Esophagus squamous epithelium (tissue), 5 donors: ENCODE measurements at regions not wholly inside any gene's neighbourhood (a gene's known extent, or its start where the extent isn't known, plus 50 kb on each side); places are given as distances from the start of the nearest gene placed in this dataset.

Experiments
- DNase-seq: peaks from one replicate; lab custom pipeline; 2025; lab: John Stamatoyannopoulos, UW
- H3K27ac ChIP-seq, 4 donors: fragments of 200-600 bp; sonication (generic); one replicate each; pipeline ENCODE4 v1.5.1; 2016 to 2019; ENCODE audit warnings: mild to moderate bottlenecking in 1 of 4
- H3K27me3 ChIP-seq, 4 donors: fragments of 200-600 bp; sonication (generic); 1 replicate in 3 of 4; 2 replicates in 1 of 4; pipeline versions ENCODE4 v1.5.1 to v1.6.0; 2017 to 2021; ENCODE audit warnings: antibody characterized with exemption in 1 of 4
- H3K36me3 ChIP-seq, 3 donors: fragments of 200-600 bp; sonication (generic); one replicate each; pipeline ENCODE4 v1.5.1; 2016 to 2019
- H3K4me1 ChIP-seq, 3 donors: fragments of 200-600 bp; sonication (generic); one replicate each; pipeline ENCODE4 v1.5.1; 2017 to 2019
- H3K4me3 ChIP-seq, 4 donors: fragments of 200-600 bp; sonication (generic); 1 replicate in 3 of 4; 2 replicates in 1 of 4; pipeline ENCODE4 v1.5.1; 2016 to 2019; ENCODE audit warnings: mild to moderate bottlenecking in 2 of 4, moderate library complexity in 1 of 4
- H3K9me3 ChIP-seq, 3 donors: fragments of 200-600 bp; sonication (generic); one replicate each; pipeline ENCODE4 v1.5.1; 2016 to 2019
- CTCF ChIP-seq, 6 experiments: fragments of 450-650 bp in 4 of 6; fragments of 200-600 bp in 2 of 6; sonication (generic) in 2 of 6; IDR thresholded peaks; one replicate each; pipeline ENCODE4 v1.5.1; 2016 to 2019; ENCODE audit warnings: antibody characterized with exemption in 6 of 6, mild to moderate bottlenecking in 4 of 6, moderate library complexity in 4 of 6
- POLR2A ChIP-seq, 4 donors: fragments of 450-650 bp; IDR thresholded peaks; one replicate each; pipeline ENCODE4 v1.6.1; 2017; ENCODE audit warnings: antibody characterized with exemption in 4 of 4, mild to moderate bottlenecking in 4 of 4, moderate library complexity in 3 of 4
- WGBS, 2 donors: methylation state at CpG; one replicate each; pipeline ENCODE4 v1.1.5; 2018; 5-methylcytosine and 5-hydroxymethylcytosine counted together
- intact Hi-C: fragments of 100-400 bp; cut with DNase I; formaldehyde crosslinking; loops from one replicate; pipeline ENCODE4 v1.15.0; 2022
- donor health status: DM: yes; HTN: yes; CAD: no.

GRCh38 chr13:111936267-111936925, 130.6 kb upstream of the SOX1 start:
- TF ChIP-seq POLR2A (IDR thresholded peaks at IDR 0.05) (no peak), CTCF (IDR thresholded peaks at IDR 0.05) (no peak)
- WGBS, 2 donors, result 71 to 79% methylated on average over 1 to 3 of the region's 3 CpGs

GRCh38 chr13:111937777-111938311, 129.1 kb upstream of the SOX1 start:
- Histone ChIP-seq H3K4me1 (peaks cover 7 to 35% (median 17%) of the 10 kb centered on the region in 3 donors), H3K9me3 (no peaks in the 10 kb centered on the region), H3K36me3 (no peaks in the 10 kb centered on the region), H3K27me3 (peaks cover 0 to 7% (median 0%) of the 10 kb centered on the region in 4 donors), H3K27ac (peak overlapping the region in 2 of 4 donors; percentile 48 to 52), H3K4me3 (peak overlapping the region in 1 of 4 donors; percentile 10)
- 0% methylated on average over 1 to 3 of the region's 9 CpGs for WGBS, 2 donors
- intact Hi-C loops, result no loop called here
- no peak for DNase-seq
- TF ChIP-seq CTCF (IDR thresholded peaks at IDR 0.05) (no peak), POLR2A (IDR thresholded peaks at IDR 0.05) (no peak)

More at GRCh38 chr13:111936267-111936925, 130.6 kb upstream of the SOX1 start:
- no peak for DNase-seq
- peaks cover 0 to 10% (median 7%) of the 10 kb centered on the region in 3 donors for H3K9me3 ChIP-seq
- intact Hi-C loops, result no loop called here
- peaks cover 7 to 35% (median 17%) of the 10 kb centered on the region in 3 donors for H3K4me1 ChIP-seq
- no peaks in the 10 kb centered on the region for H3K36me3 ChIP-seq
- no peak overlapping the region for H3K4me3 ChIP-seq
- no peak overlapping the region for H3K27ac ChIP-seq
- H3K27me3 ChIP-seq, result peaks cover 0 to 7% (median 0%) of the 10 kb centered on the region in 4 donors

DNA sequence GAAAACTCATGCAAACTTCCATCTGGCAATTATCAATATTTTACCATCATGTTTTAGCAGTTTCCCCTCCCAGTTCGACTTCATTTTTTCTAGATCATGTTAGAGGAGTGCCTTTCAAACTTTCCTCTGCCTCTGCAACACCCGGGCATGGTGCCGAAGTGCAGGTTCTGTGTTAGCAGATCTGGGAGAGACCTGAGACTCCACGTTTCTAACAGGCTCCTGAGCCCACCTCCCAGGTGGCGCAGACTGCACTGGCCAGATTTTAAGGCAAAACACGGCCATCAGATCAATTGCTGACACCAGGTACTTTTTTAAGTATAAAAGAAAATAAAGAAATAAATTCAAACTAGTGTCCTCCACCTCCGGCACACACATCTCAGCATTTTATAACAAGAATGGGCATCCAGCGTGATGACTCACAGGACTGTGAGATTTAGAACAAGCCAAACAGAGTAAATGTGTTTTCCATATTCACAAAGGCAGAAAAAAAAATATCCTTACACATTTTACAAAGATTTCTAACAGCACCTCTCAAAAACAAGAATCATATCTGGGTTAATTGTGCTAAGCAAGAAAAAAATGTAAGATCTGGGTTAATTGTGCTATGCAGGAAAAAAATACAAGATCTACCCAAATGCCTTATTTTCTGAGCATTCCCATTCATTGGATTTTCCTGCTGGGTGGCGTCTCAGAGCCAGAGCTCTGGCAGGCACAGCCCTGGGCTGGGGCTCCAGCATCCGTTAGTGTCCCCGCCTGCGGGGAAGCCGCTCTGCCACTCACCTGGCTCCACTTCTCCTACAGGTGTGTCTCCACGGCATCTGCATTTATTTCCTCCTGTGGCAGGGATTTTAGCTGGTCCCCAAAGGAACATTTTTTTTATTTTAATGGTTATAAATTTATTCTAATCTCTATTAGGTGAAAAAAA, 127.9 kb upstream of the SOX1 start:
- TF ChIP-seq CTCF (IDR thresholded peaks at IDR 0.05), result no peak
- no peak for TF ChIP-seq POLR2A (IDR thresholded peaks at IDR 0.05)
- H3K27me3 ChIP-seq, result peaks cover 0 to 7% (median 0%) of the 10 kb centered on the region in 4 donors
- intact Hi-C loops, result no loop called here
- no peak for DNase-seq
- no peak overlapping the region for H3K4me3 ChIP-seq
- no peaks in the 10 kb centered on the region for H3K9me3 ChIP-seq
- H3K27ac ChIP-seq, result peak overlapping the region in 1 of 4 donors; percentile 13
- no peaks in the 10 kb centered on the region for H3K36me3 ChIP-seq
- peaks cover 7 to 35% (median 17%) of the 10 kb centered on the region in 3 donors for H3K4me1 ChIP-seq
- WGBS, 2 donors, result 39 to 41% methylated on average over 14 of the region's 14 CpGs

DNA sequence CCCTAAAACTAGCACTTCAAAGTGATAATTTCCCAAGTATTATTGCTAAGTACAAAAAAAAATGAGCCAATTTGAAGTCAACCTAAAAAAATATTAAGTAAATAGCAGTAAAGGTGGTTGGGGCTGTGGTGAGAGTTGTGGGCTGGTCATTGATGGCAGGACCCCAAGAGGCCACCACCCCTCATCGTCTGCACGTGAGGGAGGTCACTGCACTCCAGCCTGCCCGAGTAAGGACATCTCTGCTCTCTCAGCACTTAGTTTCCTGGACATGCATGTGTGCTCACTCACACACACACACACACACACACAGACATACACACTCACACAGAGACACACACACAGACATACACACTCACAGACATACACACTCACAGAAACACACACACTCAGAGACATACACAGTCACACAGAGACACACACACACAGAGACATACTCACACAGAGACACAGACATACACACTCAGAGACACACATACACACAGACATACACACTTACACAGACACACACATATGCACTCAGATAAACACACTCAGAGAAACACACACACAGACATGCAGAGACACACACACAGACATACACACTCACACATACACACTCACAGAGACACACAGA, 127.2 kb upstream of the SOX1 start:
- no peaks in the 10 kb centered on the region for H3K9me3 ChIP-seq
- H3K4me3 ChIP-seq, result no peak overlapping the region
- H3K27ac ChIP-seq, result no peak overlapping the region
- intact Hi-C loops, result no loop called here
- DNase-seq, result no peak
- WGBS, 2 donors, result 44 to 50% methylated on average over 3 of the region's 3 CpGs
- H3K36me3 ChIP-seq, result no peaks in the 10 kb centered on the region
- H3K4me1 ChIP-seq, result peaks cover 7 to 35% (median 17%) of the 10 kb centered on the region in 3 donors
- TF ChIP-seq CTCF (IDR thresholded peaks at IDR 0.05) (no peak), POLR2A (IDR thresholded peaks at IDR 0.05) (no peak)
- H3K27me3 ChIP-seq, result peaks cover 0 to 7% (median 0%) of the 10 kb centered on the region in 4 donors
